ELF-1 (cell line): ENCODE measurements at regions not wholly inside any gene's neighbourhood (a gene's known extent, or its start where the extent isn't known, plus 50 kb on each side); places are given as distances from the start of the nearest gene placed in this dataset.

Experiments used
- DNase-seq: peaks from one replicate; pipeline ENCODE4 v3.0.0-alpha.2; 2016; ENCODE audit warnings: low read depth, low spot score

DNA sequence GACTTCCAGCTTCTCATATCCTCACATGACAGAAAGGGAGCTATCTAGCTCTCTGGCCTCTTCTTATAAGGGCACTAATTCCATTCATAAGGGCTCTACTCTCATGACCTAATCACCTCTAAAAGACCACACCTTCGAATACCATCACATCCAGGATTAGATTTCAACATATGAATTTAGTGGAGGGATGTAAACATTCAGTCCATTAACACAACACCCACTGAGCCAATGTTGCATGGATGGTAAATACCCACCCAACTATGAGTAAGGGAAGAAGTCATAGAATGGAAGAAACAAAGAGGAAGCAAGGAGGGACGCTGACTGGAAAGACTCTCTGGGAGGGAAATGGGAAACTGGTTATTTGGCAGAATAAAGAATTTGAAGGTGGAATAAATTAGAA is 112.6 kb upstream of the CCDC112 start:
- DNase-seq = no peak

DNA sequence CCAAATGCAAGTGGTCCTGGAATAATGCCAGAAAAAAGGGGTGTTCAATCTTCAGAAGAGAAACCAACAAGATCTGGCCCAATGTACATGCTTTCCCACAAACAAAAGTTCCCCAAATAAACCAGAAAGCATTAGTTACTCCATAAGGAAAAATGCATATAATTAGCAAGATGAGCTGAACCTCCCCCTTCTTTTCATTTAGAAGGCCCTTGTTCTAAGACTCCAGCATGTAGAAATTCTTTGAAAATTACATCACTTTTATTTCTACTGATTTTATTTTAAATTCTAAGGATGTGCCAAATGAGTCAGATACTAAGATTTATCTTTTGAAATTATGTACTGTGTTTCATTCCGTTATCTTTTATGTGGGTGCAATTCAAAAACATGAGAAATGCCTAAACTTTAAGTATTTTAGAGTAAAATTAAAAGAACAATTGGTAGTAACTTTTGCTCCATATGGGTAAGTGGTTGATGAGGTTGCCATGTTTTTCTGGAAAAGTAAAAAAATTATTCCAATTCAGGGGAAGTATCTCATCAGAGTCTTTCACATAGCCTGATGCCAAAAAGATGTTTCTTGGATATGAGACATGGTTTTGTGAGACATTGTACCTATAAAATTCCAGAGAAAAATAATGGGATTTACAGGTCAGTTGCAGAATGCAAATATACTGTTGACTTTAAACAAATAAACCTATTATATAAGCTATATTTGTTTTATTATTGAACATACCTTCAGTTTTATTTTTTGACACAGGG is 106.5 kb upstream of the CCDC112 start:
- no peak for DNase-seq

DNA sequence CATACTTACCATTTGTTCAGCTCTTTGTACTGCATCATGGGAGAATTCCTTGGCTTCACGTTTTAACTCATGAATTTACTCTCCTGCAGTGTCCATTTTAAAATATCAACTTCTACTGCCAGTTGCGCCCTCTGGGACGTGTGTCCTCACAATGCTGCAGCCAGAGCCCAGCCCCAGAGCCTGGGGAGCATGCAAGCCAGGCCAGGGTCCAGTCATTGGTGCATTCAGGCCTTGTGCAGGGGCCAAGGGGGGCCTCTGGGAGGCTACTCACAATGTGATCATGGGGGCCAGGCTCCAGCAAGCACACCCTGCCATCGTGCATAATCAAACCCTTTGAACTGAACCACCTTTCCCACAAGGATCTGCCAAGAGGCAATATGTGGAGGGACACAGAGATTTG is 105.6 kb upstream of the CCDC112 start:
- DNase-seq = no peak

DNA sequence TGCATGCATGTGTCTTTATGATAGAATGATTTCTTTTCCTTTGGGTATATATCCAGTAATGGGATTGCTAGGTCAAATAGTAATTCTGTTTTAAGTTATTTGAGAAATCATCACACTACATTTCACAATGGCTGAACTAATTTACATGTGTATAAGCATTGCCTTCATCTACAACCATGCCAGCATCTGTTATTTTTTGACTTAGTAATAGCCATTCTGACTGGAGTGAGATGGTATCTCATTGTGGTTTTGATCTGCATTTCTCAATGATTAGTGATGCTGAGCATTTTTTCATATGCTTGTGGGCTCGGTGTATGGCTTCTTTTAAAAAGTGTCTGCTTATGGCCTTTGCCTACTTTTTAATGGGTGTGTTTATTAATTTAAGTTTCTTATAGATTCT is 102.3 kb upstream of the CCDC112 start:
- no peak for DNase-seq

DNA sequence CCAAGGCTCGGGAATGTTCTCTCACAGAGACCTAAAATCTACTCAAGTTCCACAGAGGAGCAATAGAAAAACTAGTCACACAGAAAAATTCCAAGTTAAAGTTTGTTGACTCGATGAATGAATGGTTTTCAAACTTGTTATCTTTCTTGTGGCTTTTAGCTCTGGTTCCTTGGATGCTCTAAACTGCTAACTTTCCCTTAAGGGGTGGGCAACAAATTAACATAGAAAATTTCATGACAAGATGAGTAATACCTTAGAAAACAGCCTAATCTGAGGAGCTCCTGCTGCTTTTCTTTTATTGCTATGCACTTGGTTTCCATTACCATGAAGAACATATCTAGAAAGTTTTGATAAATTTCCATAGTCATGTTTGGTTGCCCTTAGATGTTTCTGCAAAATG is 100.2 kb upstream of the CCDC112 start:
- DNase-seq = no peak

DNA sequence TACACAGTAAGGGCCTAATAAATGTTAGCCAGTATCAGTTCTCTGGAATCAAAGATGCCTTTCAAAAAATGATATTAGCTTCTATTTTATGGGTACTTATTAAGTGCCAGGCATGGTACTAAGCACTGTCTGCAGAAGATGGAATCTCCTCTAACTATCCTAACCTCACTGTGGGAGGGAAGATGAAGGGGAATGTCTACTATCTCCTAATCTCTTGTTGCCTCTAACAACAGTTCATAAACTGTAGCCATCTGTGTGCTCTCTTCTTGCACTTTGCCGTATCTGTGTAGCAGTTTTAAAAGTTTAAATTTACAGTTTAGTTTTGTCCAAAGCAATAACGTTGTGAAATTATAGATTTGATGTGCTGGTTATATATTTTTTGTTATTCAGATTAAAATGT is 99.6 kb upstream of the CCDC112 start:
- no peak for DNase-seq

DNA sequence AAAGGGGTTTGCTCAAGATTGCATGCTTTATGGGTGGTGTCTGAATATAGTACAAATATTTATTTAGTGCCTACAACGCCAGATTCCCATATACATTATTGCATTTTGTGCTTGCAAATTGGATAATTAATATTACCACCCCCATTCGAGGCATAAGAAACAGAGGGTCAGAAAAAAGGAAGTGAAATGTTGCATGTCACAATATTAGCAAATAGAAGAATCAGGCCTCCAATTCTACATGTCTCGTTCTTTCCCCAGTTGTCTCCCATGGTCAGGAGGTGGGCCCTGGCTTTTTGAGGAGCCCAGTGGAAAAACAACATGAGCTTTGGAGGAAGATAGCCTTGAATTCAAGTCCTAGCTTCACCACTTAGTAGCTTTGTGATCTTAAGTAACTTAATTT is 98.1 kb upstream of the CCDC112 start:
- no peak for DNase-seq

DNA sequence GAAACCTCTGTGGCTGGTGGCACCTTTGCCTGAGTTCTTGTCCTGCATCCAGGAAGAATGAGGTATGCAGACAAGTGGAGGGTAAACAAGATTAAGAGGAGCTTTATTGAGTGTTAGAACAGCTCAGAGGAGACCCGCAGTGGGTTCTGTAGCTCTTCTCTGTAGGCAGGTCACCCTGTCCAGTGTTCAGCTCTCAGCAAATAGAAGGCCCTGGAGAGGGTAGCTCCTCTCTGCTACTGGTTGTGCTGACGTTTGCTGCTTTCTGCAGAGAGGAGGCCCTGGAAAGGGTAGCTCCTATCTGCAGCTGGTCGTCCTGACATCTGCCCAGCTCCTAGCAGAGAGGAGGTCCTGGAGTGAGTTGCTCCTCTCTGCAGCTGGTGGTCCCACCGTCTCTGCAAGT is 96.8 kb upstream of the CCDC112 start:
- no peak for DNase-seq

DNA sequence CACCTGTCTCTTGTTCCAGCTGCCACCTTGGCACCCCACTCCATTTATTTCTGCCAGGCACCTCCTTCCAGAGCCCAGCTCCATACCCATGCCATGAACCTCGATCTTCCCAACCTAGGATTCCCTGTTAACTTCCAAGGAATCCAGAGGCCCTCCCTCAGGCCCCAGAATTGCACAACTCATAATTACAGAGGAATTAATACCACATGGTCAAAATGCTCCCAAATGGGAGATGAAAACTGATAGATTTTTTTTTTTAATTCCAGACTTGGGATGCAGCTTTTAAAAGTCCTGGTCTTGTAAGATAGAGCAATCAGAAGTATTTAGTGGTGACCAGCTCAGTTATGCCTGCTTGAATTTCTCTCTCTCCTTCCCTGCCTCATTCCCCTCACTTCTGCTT is 96.2 kb upstream of the CCDC112 start:
- DNase-seq = no peak

DNA sequence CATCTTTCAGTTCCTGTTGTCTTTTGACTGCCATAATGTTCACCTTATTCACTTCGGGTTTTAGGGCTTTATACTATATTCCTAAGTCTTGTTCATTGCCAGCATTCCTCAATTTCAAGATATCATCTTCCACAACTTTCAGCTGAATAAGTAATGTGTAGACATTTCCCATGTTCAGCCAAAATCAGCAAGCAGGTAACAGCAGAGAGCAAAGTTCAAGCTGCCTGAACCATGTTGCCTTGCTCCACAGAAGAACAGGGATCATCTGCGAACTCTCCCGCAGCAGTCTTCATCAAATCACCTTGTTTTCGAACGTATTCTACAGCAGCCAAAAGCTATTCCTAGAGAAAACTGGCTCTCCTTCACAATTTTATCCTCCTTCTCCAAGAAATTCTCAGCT is 95.3 kb upstream of the CCDC112 start:
- DNase-seq = no peak

DNA sequence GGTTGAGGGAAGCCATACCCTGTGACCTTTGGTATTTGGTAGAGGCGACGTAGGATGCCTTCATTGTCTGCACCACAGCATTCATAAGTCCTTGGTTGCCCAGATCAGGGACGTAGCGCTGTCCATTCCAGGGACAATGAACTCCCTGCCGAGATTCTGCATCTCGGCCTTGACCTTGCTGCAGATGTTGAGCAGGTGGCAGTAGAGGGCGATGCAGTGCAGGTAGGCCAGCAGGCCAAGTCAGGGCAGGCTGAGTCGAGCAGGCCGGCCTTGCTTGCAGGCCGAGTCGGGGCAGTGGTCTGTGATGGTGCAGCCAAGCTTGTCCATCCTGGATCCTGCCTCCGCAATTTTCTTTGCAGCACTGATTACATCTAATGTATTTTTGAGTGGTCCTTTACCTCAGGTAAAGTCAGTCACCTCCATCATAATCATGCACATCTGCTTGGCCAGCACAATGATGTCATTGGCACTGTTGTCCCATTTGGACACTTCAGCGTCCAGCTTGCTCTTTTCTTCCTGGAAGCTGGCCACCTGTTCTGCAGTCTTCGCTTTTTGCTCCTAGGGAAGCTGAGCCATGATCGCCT is 93.4 kb upstream of the CCDC112 start:
- DNase-seq = peak; percentile 27

DNA sequence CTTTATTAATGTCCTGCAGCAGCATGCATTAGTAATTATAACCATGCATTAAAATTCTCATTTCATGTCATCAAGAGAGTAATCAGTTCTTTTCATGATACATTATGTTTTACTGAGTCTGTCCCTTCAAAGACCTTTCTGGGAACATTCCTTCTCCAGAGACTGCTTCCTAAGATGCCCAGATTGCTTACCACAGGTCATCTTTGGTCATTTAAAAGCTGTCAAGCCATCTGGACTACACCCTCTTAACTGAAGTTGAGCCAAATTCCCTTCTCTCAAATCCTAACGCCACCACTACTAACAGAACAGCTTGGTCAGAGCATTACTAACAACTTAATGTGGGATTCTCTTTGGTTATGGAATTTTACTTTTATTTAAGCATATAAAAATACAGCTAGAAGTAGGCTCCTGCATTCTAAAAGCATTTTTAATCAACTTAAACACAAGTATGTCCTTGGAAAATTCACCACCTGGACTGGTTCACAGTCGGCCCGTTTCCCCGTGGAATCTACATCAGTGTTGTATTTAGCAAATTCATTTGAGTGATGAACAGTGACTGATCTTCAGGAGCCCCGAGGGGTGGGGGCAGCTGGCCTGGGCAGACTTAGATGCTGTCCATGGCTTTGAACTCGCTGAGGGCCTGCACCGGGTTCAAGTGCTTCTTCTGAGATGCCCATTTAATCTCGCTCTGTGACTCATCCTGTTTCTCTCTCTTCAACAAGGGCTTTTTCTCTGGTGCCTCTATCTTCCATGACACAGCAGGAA is 92.8 kb upstream of the CCDC112 start:
- no peak for DNase-seq

DNA sequence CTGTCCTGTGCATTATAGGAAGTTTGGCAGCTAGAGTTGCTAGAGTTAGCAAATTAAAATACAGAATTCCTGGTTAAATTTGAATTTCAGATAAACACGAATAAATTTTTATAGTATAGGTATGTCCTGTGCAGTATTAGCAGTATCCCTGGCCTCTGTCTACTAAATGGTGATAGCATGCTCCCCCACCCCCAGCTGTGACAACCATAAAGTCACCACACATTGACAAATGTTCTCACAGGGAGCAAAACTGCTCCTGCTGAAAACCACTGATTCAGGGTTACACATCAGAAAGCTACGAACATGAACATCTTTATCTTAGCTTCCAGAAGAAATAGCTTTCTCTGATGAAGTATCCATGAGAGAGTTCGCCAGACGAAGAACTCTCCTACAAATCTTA is 91.8 kb upstream of the CCDC112 start:
- no peak for DNase-seq

DNA sequence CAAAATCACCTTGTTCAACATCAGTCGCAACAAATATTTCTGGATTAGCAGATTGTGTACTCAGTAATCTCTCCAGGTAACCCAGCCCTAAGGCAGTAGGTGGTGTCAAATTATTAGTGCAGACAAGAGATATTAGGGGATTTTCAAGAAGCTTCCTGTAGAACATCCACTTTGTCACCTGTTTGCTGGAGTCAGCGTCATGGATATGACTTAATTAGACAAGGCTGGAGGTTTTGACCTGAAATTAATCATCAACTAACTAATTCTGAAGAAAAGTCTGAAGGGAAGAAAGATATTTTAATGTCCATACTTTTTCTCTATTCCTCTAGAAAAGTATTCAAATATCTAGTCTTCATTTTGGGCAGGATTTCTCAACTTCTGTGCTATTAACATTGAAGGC is 91.4 kb upstream of the CCDC112 start:
- no peak for DNase-seq

DNA sequence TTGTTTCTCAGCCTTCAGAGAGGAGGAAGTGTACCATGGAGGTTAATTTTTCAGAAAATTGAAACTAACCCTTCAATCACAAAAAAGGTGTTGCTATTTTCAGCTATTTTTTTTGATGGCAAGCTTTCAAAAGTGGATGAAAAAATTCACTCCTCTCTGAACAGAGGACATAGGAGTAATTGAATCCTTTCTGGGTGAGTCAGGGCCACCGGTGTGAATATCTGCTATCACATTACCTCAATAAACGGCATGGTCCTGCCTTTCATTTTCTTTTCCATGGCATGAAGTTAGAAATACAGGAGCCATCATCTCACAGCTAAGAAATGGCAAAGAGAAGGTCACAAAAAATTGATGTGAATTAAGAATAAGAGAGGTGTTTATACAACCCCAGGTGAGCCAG is 90.2 kb upstream of the CCDC112 start:
- DNase-seq = no peak

DNA sequence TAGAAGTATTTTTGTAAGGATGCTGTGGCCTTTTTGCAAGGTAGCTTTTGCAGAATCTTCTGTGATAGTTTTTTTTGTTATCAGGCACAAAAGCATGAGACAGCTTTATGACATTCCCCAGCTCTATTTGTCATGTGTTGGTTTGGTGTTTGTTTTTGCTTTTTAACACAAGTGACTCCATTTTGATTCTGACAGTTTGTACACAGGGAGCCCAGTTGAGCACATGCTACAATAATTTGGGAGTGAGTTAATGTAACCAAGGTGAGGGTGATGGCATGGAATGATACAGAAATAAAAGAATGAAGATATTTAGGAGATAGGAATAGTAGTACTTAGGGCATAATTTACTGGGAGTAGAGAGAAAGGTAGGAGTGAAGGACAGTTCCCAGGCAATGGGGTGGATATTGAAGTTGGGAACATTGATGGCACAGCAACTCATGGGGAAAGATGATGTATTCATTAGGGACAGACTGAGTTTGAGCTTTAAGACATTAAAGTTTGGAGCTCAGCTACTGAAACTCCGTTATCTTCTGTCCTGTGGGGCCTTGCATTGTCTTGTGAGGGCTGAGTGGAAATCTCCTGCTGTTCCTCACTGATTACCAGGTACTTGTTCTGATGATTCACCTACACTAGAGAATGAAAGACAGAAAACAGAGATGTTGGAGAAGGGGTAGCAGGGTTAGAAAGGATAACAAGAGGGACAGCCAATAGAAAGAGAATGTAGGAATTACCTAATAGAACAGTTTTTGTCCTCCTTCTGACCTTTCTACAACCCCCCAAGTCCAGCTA is 88.3 kb upstream of the CCDC112 start:
- no peak for DNase-seq

DNA sequence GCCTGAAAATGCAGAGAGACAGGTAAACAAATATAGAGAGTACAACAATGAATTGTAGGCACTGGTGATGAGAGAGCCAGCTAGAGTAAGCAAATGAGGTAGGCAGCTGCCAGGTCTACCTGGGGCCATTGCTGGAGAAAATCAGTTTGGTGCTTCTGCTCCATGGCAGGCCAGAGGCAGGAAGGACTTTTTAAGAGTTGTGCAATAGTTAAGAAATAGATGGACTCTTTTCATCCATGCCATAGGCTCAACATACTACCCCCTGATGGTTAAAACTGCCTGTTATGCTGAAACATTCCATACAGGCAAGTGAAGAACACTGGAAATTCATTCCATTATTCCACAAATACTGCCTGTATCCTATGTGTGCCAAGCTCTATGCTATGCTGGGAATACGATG is 86.5 kb upstream of the CCDC112 start:
- DNase-seq = no peak

DNA sequence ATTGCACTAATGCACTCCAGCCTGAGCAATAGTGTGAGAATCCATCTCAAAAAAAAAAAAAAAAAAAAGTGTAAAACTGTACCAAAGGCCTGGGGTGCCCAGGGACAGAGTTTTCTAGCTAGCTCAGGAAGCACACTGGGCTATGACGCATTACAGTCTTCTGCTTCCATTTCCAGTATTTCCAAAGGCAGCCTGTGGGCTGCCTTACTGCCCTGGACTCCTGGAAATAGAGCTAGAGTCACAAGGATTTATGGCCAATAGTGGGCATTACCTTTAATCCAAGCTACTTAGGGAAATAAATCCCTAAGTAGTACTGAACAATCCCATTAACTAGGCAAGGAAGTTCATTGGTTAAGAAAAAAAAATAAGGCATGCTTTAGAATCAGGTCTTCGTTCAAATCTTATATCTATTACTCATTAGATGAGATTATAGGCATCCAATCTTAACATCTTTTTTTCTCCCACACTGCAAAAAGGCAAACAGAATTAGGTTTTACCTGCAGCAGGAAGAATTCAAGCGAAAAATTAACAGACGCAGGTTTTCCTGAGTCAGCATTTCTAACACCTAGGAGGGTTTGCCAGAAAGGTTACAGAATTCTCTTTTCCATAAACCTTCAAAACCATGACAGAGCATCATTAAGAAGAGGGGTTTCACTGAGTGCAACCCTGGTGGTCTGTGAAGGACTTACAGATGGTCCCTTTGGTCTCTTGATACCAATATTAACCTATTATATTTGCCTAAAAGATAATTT is 85.6 kb upstream of the CCDC112 start:
- no peak for DNase-seq

DNA sequence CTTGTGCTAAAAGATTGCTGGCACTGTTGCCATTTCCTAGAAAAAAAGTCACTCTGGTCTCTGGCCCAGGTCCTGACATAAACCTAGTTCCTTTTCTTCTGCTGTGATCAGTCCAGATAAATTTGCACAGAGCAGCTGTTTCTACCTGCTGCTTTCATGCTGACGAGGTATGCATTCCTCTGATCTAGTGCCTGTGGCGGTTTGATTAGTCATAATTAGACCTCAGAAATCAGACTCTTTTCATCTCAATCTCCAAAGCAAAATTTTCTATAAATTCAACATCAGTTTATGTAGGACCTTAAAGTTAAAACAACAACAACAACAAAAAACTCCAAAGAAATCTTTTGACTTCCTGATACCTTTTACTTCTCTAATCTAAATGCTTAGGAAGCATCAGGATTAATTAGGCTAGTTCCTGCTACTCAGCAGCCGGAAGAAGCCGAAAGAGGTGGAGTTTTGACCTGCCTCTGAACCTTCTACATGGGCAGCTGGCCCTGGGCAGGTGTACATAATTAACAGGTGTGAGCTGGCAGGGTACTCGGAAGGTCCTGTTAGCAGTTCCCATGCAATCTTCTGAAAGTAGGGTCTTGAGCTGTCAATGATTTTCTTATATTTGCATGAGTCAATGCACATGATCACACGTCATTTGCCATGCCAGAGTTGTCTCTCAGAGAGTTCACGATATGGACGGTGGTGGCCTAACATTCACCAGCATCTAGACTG is 83.3 kb upstream of the CCDC112 start:
- DNase-seq = no peak

DNA sequence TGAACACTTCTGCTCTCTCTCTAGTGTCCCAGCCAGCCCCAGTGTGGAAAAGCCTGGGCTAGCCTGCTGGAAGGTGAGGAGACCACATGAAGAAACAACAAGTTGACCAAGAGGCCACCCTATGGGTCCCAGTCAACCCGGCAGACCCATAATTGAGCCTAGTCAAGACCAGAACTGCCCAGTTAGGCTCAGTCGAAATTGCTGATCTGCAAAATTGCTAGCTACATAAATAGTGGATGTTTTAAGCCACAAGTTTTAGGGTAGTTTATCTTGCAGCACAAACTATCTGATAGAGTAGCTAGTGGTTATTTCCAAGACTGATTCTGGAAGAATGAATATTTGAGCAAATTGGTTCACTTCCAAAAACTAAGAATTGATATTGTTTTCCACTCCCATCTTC is 82.3 kb upstream of the CCDC112 start:
- no peak for DNase-seq
